GM23338 (cell line): ENCODE measurements at regions not wholly inside any gene's neighbourhood (a gene's known extent, or its start where the extent isn't known, plus 50 kb on each side); places are given as distances from the start of the nearest gene placed in this dataset.
"Not testable (repeated sequence)": the region's sequence is repeated elsewhere in the genome, so short reads cannot be mapped to it uniquely, and the experiment has no call there.

Experiments
- CREB1 ChIP-seq: fragments of 250-450 bp; sonication (Bioruptor Pico); IDR thresholded peaks from 2 replicates; pipeline ENCODE4 v1.5.0; 2020; ENCODE audit warnings: low read depth, mild to moderate bottlenecking, moderate library complexity
- EZH2 ChIP-seq: fragments of 200-600 bp; sonication (generic); IDR thresholded peaks from one replicate; pipeline ENCODE4 v1.8.0; 2017; ENCODE audit warnings: antibody characterized with exemption, mild to moderate bottlenecking, low read depth; ENCODE audit not compliant: unreplicated experiment
- EZH2phosphoT487 ChIP-seq: fragments of 200-600 bp; sonication (generic); IDR thresholded peaks from one replicate; pipeline ENCODE4 v1.8.1; 2018; ENCODE audit warnings: antibody characterized with exemption; ENCODE audit not compliant: unreplicated experiment
- JUNB ChIP-seq: IDR thresholded peaks from one replicate; pipeline ENCODE4 v1.6.1; 2016; ENCODE audit warnings: antibody characterized with exemption; ENCODE audit not compliant: unreplicated experiment
- NANOG ChIP-seq: IDR thresholded peaks from 2 replicates; pipeline ENCODE4 v1.6.1; 2016; ENCODE audit warnings: antibody characterized with exemption, borderline replicate concordance
- POLR2AphosphoS5 ChIP-seq: IDR thresholded peaks from 2 replicates; pipeline ENCODE4 v1.6.1; 2016; ENCODE audit warnings: antibody characterized with exemption, low read depth
- STAT1 ChIP-seq: IDR thresholded peaks from one replicate; pipeline ENCODE4 v1.6.1; 2016; ENCODE audit warnings: antibody characterized with exemption; ENCODE audit not compliant: unreplicated experiment
- ZNF114 ChIP-seq: fragments of 250-450 bp; sonication (Bioruptor Pico); IDR thresholded peaks from 2 replicates; pipeline ENCODE4 v1.5.0; 2020; ENCODE audit warnings: mild to moderate bottlenecking, moderate library complexity
- ZNF331 ChIP-seq: fragments of 250-450 bp; sonication (Bioruptor Pico); IDR thresholded peaks from 2 replicates; pipeline ENCODE4 v1.5.0; 2020; ENCODE audit warnings: low read depth, mild to moderate bottlenecking, moderate library complexity
- TF ChIP-seq, protein P1 (sequence below), 2 experiments: fragments of 200-600 bp in 1 of 2; sonication (generic) in 1 of 2; conservative IDR thresholded peaks; 2 replicates each; pipeline versions ENCODE4 v1.5.1 to v1.6.1; 2016 to 2017; ENCODE audit warnings: antibody characterized with exemption in 2 of 2, low read depth in 2 of 2, mild to moderate bottlenecking in 2 of 2, moderate library complexity in 1 of 2
- TF ChIP-seq, protein P2 (sequence below): IDR thresholded peaks from one replicate; pipeline ENCODE4 v1.6.1; 2018; ENCODE audit warnings: antibody characterized with exemption; ENCODE audit not compliant: unreplicated experiment
- TF ChIP-seq, protein P3 (sequence below): IDR thresholded peaks from 2 replicates; pipeline ENCODE4 v1.6.1; 2016; ENCODE audit warnings: antibody characterized with exemption
- TF ChIP-seq, protein P4 (sequence below): fragments of 250-450 bp; sonication (Bioruptor Pico); IDR thresholded peaks from 2 replicates; pipeline ENCODE4 v1.5.0; 2020; ENCODE audit warnings: mild to moderate bottlenecking, moderate library complexity

DNA sequence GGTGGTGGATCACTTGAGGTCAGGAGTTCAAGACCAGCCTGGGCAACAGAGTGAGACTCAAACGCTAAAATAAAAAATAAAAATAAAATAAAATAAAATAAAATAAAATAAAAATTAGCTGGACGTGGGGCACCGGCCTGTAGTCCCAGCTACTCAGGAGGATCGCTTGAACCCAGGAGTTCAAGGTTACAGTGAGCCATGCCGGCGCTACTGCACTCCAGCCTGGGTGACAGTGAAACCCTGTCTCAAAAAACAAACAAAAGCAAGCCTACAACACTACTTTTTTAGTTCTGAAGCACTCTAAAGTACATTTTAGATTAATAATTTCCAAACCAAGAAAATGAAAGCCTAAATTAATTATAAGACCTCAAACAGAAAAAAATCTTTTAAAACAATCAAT lies 56.2 kb upstream of the ZSCAN2 start:
- TF ChIP-seq, protein P1, sequence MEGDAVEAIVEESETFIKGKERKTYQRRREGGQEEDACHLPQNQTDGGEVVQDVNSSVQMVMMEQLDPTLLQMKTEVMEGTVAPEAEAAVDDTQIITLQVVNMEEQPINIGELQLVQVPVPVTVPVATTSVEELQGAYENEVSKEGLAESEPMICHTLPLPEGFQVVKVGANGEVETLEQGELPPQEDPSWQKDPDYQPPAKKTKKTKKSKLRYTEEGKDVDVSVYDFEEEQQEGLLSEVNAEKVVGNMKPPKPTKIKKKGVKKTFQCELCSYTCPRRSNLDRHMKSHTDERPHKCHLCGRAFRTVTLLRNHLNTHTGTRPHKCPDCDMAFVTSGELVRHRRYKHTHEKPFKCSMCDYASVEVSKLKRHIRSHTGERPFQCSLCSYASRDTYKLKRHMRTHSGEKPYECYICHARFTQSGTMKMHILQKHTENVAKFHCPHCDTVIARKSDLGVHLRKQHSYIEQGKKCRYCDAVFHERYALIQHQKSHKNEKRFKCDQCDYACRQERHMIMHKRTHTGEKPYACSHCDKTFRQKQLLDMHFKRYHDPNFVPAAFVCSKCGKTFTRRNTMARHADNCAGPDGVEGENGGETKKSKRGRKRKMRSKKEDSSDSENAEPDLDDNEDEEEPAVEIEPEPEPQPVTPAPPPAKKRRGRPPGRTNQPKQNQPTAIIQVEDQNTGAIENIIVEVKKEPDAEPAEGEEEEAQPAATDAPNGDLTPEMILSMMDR (conservative IDR thresholded peaks at IDR 0.05; ENCODE audit: low read depth in 2 of 2), result not testable (repeated sequence)
- TF ChIP-seq EZH2phosphoT487; EZH2; JUNB; POLR2AphosphoS5; STAT1; NANOG; CREB1 (CRISPR knock-in tag); ZNF331; ZNF114 (CRISPR knock-in tag): not testable (repeated sequence)
- TF ChIP-seq, protein P2, sequence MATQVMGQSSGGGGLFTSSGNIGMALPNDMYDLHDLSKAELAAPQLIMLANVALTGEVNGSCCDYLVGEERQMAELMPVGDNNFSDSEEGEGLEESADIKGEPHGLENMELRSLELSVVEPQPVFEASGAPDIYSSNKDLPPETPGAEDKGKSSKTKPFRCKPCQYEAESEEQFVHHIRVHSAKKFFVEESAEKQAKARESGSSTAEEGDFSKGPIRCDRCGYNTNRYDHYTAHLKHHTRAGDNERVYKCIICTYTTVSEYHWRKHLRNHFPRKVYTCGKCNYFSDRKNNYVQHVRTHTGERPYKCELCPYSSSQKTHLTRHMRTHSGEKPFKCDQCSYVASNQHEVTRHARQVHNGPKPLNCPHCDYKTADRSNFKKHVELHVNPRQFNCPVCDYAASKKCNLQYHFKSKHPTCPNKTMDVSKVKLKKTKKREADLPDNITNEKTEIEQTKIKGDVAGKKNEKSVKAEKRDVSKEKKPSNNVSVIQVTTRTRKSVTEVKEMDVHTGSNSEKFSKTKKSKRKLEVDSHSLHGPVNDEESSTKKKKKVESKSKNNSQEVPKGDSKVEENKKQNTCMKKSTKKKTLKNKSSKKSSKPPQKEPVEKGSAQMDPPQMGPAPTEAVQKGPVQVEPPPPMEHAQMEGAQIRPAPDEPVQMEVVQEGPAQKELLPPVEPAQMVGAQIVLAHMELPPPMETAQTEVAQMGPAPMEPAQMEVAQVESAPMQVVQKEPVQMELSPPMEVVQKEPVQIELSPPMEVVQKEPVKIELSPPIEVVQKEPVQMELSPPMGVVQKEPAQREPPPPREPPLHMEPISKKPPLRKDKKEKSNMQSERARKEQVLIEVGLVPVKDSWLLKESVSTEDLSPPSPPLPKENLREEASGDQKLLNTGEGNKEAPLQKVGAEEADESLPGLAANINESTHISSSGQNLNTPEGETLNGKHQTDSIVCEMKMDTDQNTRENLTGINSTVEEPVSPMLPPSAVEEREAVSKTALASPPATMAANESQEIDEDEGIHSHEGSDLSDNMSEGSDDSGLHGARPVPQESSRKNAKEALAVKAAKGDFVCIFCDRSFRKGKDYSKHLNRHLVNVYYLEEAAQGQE, result not testable (repeated sequence)
- TF ChIP-seq, protein P3, sequence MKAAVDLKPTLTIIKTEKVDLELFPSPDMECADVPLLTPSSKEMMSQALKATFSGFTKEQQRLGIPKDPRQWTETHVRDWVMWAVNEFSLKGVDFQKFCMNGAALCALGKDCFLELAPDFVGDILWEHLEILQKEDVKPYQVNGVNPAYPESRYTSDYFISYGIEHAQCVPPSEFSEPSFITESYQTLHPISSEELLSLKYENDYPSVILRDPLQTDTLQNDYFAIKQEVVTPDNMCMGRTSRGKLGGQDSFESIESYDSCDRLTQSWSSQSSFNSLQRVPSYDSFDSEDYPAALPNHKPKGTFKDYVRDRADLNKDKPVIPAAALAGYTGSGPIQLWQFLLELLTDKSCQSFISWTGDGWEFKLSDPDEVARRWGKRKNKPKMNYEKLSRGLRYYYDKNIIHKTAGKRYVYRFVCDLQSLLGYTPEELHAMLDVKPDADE, result not testable (repeated sequence)
- TF ChIP-seq, protein P4, sequence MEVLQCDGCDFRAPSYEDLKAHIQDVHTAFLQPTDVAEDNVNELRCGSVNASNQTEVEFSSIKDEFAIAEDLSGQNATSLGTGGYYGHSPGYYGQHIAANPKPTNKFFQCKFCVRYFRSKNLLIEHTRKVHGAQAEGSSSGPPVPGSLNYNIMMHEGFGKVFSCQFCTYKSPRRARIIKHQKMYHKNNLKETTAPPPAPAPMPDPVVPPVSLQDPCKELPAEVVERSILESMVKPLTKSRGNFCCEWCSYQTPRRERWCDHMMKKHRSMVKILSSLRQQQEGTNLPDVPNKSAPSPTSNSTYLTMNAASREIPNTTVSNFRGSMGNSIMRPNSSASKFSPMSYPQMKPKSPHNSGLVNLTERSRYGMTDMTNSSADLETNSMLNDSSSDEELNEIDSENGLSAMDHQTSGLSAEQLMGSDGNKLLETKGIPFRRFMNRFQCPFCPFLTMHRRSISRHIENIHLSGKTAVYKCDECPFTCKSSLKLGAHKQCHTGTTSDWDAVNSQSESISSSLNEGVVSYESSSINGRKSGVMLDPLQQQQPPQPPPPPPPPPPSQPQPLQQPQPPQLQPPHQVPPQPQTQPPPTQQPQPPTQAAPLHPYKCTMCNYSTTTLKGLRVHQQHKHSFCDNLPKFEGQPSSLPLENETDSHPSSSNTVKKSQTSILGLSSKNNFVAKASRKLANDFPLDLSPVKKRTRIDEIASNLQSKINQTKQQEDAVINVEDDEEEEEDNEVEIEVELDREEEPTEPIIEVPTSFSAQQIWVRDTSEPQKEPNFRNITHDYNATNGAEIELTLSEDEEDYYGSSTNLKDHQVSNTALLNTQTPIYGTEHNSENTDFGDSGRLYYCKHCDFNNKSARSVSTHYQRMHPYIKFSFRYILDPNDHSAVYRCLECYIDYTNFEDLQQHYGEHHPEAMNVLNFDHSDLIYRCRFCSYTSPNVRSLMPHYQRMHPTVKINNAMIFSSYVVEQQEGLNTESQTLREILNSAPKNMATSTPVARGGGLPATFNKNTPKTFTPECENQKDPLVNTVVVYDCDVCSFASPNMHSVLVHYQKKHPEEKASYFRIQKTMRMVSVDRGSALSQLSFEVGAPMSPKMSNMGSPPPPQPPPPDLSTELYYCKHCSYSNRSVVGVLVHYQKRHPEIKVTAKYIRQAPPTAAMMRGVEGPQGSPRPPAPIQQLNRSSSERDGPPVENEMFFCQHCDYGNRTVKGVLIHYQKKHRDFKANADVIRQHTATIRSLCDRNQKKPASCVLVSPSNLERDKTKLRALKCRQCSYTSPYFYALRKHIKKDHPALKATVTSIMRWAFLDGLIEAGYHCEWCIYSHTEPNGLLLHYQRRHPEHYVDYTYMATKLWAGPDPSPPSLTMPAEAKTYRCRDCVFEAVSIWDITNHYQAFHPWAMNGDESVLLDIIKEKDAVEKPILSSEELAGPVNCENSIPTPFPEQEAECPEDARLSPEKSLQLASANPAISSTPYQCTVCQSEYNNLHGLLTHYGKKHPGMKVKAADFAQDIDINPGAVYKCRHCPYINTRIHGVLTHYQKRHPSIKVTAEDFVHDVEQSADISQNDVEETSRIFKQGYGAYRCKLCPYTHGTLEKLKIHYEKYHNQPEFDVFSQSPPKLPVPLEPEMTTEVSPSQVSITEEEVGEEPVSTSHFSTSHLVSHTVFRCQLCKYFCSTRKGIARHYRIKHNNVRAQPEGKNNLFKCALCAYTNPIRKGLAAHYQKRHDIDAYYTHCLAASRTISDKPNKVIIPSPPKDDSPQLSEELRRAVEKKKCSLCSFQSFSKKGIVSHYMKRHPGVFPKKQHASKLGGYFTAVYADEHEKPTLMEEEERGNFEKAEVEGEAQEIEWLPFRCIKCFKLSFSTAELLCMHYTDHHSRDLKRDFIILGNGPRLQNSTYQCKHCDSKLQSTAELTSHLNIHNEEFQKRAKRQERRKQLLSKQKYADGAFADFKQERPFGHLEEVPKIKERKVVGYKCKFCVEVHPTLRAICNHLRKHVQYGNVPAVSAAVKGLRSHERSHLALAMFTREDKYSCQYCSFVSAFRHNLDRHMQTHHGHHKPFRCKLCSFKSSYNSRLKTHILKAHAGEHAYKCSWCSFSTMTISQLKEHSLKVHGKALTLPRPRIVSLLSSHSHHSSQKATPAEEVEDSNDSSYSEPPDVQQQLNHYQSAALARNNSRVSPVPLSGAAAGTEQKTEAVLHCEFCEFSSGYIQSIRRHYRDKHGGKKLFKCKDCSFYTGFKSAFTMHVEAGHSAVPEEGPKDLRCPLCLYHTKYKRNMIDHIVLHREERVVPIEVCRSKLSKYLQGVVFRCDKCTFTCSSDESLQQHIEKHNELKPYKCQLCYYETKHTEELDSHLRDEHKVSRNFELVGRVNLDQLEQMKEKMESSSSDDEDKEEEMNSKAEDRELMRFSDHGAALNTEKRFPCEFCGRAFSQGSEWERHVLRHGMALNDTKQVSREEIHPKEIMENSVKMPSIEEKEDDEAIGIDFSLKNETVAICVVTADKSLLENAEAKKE (CRISPR knock-in tag), result not testable (repeated sequence)
